MM.1S (cell line): ENCODE measurements at regions not wholly inside any gene's neighbourhood (a gene's known extent, or its start where the extent isn't known, plus 50 kb on each side); places are given as distances from the start of the nearest gene placed in this dataset.

ENCODE experiments used
- EZH2 ChIP-seq: fragments of 300-600 bp; sonication (generic); optimal IDR thresholded peaks from 2 replicates; pipeline ENCODE3; 2017; ENCODE audit warnings: low read depth, mild to moderate bottlenecking, antibody characterized with exemption, low read length, mixed read lengths
- EZH2phosphoT487 ChIP-seq: fragments of 300-600 bp; sonication (generic); IDR thresholded peaks from 2 replicates; pipeline ENCODE4 v1.6.1; 2018; ENCODE audit warnings: antibody characterized with exemption, low read length
- TF ChIP-seq, protein P1 (sequence below): fragments of 300-600 bp; sonication (generic); IDR thresholded peaks from 2 replicates; pipeline ENCODE4 v1.5.1; 2016; ENCODE audit warnings: antibody characterized with exemption, low read length, mixed read lengths

DNA sequence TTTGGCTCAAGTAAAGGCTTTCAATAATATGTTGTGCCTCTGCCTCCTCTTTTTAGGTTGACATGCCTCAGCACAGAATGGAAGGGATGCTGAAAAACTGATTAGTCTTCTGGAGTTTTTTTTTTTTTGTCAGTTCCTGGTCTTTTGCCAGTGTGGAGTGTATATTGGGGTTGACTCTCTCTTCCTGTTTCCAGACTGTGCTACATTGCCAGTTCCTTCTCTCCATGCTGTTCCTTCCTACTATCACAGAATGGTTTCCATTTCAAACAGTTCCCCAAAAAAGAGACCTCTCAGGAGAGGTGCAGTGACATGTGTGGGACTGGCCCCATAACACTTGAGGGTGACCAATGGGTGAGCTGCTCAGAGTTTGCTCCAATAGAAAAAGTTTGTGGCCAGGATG is 101.7 kb upstream of the ETV3 start:
- TF ChIP-seq, protein P1, sequence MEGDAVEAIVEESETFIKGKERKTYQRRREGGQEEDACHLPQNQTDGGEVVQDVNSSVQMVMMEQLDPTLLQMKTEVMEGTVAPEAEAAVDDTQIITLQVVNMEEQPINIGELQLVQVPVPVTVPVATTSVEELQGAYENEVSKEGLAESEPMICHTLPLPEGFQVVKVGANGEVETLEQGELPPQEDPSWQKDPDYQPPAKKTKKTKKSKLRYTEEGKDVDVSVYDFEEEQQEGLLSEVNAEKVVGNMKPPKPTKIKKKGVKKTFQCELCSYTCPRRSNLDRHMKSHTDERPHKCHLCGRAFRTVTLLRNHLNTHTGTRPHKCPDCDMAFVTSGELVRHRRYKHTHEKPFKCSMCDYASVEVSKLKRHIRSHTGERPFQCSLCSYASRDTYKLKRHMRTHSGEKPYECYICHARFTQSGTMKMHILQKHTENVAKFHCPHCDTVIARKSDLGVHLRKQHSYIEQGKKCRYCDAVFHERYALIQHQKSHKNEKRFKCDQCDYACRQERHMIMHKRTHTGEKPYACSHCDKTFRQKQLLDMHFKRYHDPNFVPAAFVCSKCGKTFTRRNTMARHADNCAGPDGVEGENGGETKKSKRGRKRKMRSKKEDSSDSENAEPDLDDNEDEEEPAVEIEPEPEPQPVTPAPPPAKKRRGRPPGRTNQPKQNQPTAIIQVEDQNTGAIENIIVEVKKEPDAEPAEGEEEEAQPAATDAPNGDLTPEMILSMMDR, result no peak
- TF ChIP-seq EZH2 (no peak), EZH2phosphoT487 (no peak)
